ENCODE measurements at regions not wholly inside any gene's neighbourhood (a gene's known extent, or its start where the extent isn't known, plus 50 kb on each side); places are given as distances from the start of the nearest gene placed in this dataset.

DNA sequence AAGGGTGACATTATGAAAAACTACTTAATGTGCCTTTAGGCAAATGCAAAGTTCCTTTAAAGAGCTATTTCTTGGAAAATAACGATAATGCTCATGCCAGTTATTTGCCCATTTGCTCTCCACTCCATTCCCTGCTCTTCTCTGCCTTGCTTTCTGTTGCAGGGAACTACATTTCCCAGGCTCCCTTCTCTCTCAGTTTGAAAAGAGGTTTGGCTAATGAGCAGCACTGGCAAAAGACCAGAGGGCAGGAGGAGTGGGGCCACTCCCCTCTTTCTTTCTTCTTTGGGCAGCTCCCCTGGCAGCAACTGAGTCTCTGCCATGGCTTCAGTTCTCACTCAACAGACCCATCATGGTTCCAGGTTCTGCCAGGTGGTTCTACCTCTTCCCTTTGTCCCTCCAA lies 130.5 kb downstream of the RWDD3 start:
- H3K27me3 ChIP-seq (ENCODE audit: insufficient read depth, poor library complexity, severe bottlenecking): no peaks in the 10 kb centered on the region
- H3K9me3 ChIP-seq (ENCODE audit: severe bottlenecking): no peaks in the 10 kb centered on the region
- no peaks in the 10 kb centered on the region for H3K4me1 ChIP-seq (ENCODE audit: insufficient read depth, poor library complexity, severe bottlenecking)
- DNase-seq (ENCODE audit: low spot score) (no peak), ATAC-seq (ENCODE audit: low read depth) (no peak)
- no peak for TF ChIP-seq CTCF (IDR thresholded peaks at IDR 0.05; ENCODE audit: poor library complexity, severe bottlenecking)
- H3K27ac ChIP-seq (ENCODE audit: poor library complexity, severe bottlenecking): no peak overlapping the region
- H3K36me3 ChIP-seq (ENCODE audit: low read depth): no peaks in the 10 kb centered on the region
- no peak overlapping the region for H3K4me3 ChIP-seq (ENCODE audit: severe bottlenecking)

DNA sequence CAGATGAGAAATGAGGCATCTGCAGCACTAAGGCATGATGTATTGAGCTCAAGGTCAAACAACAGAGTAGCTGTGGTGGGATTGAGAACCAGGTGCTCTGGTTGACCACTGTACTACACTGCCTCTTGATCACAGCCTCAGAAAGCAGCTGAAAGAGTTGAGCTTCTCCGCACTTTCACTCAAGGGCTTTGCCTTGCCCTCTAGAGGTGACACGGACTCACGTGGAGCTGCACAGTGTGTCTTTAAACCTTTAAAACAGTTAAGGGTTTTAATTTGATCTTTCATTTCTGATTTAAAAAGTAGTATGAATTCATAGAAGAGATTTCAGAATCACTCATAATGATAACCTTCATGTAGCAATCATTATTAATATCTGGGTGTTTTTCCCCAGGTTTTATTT lies 132.5 kb downstream of the RWDD3 start:
- H3K9me3 ChIP-seq (ENCODE audit: severe bottlenecking): no peaks in the 10 kb centered on the region
- no peaks in the 10 kb centered on the region for H3K4me1 ChIP-seq (ENCODE audit: insufficient read depth, poor library complexity, severe bottlenecking)
- TF ChIP-seq CTCF (IDR thresholded peaks at IDR 0.05; ENCODE audit: poor library complexity, severe bottlenecking): no peak
- no peak for ATAC-seq (ENCODE audit: low read depth)
- H3K36me3 ChIP-seq (ENCODE audit: low read depth): no peaks in the 10 kb centered on the region
- H3K27me3 ChIP-seq (ENCODE audit: insufficient read depth, poor library complexity, severe bottlenecking): no peaks in the 10 kb centered on the region
- no peak for DNase-seq (ENCODE audit: low spot score)
- H3K27ac ChIP-seq (ENCODE audit: poor library complexity, severe bottlenecking): no peak overlapping the region
- H3K4me3 ChIP-seq (ENCODE audit: severe bottlenecking): no peak overlapping the region

DNA sequence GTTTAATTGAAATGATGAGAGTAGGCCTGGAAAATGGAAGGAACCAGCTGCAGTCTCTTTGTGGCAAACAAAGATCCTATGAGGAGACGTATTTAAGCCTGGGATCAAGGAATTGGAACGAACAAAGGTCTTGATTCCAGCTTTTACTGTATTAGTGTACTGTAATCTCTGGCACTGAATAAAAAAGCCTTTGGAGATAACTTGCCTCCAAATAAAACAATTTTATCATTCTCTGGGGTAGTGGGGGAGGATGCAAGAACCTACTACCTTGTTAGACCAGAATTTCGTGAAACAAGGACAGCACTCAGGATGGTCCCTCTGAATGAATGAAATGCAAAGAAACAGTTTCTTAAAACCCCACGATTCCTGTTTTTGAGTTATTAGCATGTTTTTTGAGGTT lies 134.2 kb downstream of the RWDD3 start:
- H3K27me3 ChIP-seq (ENCODE audit: insufficient read depth, poor library complexity, severe bottlenecking): no peaks in the 10 kb centered on the region
- no peak for TF ChIP-seq CTCF (IDR thresholded peaks at IDR 0.05; ENCODE audit: poor library complexity, severe bottlenecking)

GRCh38 chr1:95369985-95370690 lies 136.1 kb downstream of the RWDD3 start:
- no peak for DNase-seq (ENCODE audit: low spot score)
- H3K4me3 ChIP-seq (ENCODE audit: severe bottlenecking): no peak overlapping the region
- H3K27ac ChIP-seq (ENCODE audit: poor library complexity, severe bottlenecking): no peak overlapping the region
- no peak for TF ChIP-seq CTCF (IDR thresholded peaks at IDR 0.05; ENCODE audit: poor library complexity, severe bottlenecking)
- no peaks in the 10 kb centered on the region for H3K9me3 ChIP-seq (ENCODE audit: severe bottlenecking)
- no peaks in the 10 kb centered on the region for H3K4me1 ChIP-seq (ENCODE audit: insufficient read depth, poor library complexity, severe bottlenecking)
- H3K27me3 ChIP-seq (ENCODE audit: insufficient read depth, poor library complexity, severe bottlenecking): no peaks in the 10 kb centered on the region
- no peaks in the 10 kb centered on the region for H3K36me3 ChIP-seq (ENCODE audit: low read depth)
- ATAC-seq (ENCODE audit: low read depth): no peak

More for the DNA sequence above, 134.2 kb downstream of the RWDD3 start:
- ATAC-seq (ENCODE audit: low read depth) (no peak), DNase-seq (ENCODE audit: low spot score) (no peak)
- Histone ChIP-seq H3K4me3 (ENCODE audit: severe bottlenecking) (no peak overlapping the region), H3K27ac (ENCODE audit: poor library complexity, severe bottlenecking) (no peak overlapping the region), H3K4me1 (ENCODE audit: insufficient read depth, poor library complexity, severe bottlenecking) (no peaks in the 10 kb centered on the region), H3K36me3 (ENCODE audit: low read depth) (no peaks in the 10 kb centered on the region), H3K9me3 (ENCODE audit: severe bottlenecking) (no peaks in the 10 kb centered on the region)
